ENCODE measurements at regions not wholly inside any gene's neighbourhood (a gene's known extent, or its start where the extent isn't known, plus 50 kb on each side); places are given as distances from the start of the nearest gene placed in this dataset.

DNA sequence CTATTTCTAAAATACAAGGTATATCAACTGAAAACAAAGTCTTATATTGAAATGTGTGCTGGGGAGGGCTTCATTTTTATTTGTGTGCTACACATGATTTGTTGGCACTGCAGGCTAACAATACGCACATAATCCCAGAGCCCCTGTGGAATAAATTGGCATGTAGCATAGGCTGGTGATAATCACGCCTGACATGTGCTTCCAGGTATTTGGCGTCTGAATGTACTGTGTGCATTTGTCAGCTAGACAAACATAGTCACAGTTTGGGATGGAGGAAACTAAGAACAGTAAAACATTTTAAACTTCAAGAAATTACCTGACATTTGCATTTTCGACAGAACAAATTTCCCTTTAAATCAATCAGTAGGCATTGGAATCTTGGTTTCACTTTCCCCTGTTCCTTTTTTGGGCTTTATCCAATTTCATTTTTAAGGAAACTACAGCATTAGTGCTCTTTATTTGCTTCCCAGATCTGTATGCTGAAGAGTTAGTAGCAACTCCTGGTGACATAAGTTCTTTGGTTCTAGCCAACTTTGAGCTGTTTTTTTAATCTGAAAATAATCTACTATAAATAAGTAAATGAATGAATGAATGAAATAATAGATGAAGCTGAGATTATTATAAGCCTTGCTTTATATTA lies 472.3 kb downstream of the PDHA2 start:
- no peaks in the 10 kb centered on the region for H3K36me3 ChIP-seq (ENCODE audit: control insufficient read depth, insufficient read depth, low read length)
- intact Hi-C loops (cut with micrococcal nuclease; ENCODE audit: unreplicated experiment) = no loop called here
- Mint-ChIP-seq H3K27ac (ENCODE audit: unreplicated experiment) (no peak overlapping the region), H3K9me3 (ENCODE audit: unreplicated experiment) (peaks cover 10% of the 10 kb centered on the region), H3K4me1 (ENCODE audit: low read depth, unreplicated experiment) (no peaks in the 10 kb centered on the region), H3K27me3 (ENCODE audit: insufficient read depth, unreplicated experiment) (no peaks in the 10 kb centered on the region), H3K4me3 (ENCODE audit: unreplicated experiment) (no peak overlapping the region), H3K36me3 (ENCODE audit: insufficient read depth, unreplicated experiment) (no peaks in the 10 kb centered on the region)
- no peaks in the 10 kb centered on the region for H3K27me3 ChIP-seq (replicated peaks; ENCODE audit: control insufficient read depth, insufficient read depth, low read length)
- TF ChIP-seq, protein P1, sequence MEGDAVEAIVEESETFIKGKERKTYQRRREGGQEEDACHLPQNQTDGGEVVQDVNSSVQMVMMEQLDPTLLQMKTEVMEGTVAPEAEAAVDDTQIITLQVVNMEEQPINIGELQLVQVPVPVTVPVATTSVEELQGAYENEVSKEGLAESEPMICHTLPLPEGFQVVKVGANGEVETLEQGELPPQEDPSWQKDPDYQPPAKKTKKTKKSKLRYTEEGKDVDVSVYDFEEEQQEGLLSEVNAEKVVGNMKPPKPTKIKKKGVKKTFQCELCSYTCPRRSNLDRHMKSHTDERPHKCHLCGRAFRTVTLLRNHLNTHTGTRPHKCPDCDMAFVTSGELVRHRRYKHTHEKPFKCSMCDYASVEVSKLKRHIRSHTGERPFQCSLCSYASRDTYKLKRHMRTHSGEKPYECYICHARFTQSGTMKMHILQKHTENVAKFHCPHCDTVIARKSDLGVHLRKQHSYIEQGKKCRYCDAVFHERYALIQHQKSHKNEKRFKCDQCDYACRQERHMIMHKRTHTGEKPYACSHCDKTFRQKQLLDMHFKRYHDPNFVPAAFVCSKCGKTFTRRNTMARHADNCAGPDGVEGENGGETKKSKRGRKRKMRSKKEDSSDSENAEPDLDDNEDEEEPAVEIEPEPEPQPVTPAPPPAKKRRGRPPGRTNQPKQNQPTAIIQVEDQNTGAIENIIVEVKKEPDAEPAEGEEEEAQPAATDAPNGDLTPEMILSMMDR (IDR thresholded peaks at IDR 0.05; ENCODE audit: insufficient read depth in 1 of 2, low read depth in 1 of 2, low read length in 1 of 2, severe bottlenecking in 1 of 2, unreplicated experiment in 1 of 2) = no peak
- H3K9me3 ChIP-seq = no peaks in the 10 kb centered on the region
- POLR2A ChIA-PET = no interaction called here
- CTCF ChIA-PET = no interaction called here
- BruUV-seq (replicated peaks) = no TSS peak
- no peak for DNase-seq
- H3K4me3 ChIP-seq (ENCODE audit: low read depth, low read length) = no peak overlapping the region
- 0 out of 2 replicates have a peak, but pooled peaks cover 4% of the 10 kb centered on the region for H3K4me1 ChIP-seq

DNA sequence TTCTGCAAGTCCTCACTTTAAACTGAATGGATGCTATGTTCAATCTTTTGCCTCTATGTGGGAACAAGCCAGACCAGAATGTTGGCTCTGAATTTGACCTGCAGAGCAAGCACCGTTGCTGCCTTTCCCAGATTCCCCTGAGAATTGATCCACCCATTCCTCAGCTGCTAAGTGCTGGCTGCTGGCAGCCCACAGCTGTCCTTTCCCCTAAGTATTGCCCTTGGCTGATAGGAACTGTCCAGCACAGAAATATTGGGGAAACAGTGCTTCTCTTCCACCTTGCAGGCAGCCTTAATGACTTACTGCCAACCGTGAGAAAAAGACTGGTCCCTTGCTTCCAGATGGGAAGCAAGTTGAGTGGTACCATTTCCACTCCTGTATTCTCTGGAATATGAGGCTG lies 475.9 kb downstream of the PDHA2 start:
- Histone ChIP-seq H3K36me3 (ENCODE audit: control insufficient read depth, insufficient read depth, low read length) (no peaks in the 10 kb centered on the region), H3K9me3 (no peaks in the 10 kb centered on the region), H3K4me3 (ENCODE audit: low read depth, low read length) (no peak overlapping the region), H3K27me3 (replicated peaks; ENCODE audit: control insufficient read depth, insufficient read depth, low read length) (no peaks in the 10 kb centered on the region), H3K4me1 (0 out of 2 replicates have a peak, but pooled peaks cover 4% of the 10 kb centered on the region)
- CTCF ChIA-PET = no interaction called here
- no peaks in the 10 kb centered on the region for H3K4me1 Mint-ChIP-seq (ENCODE audit: low read depth, unreplicated experiment)
- no peaks in the 10 kb centered on the region for H3K36me3 Mint-ChIP-seq (ENCODE audit: insufficient read depth, unreplicated experiment)
- BruUV-seq (replicated peaks) = no TSS peak
- TF ChIP-seq, protein P1 (IDR thresholded peaks at IDR 0.05; ENCODE audit: insufficient read depth in 1 of 2, low read depth in 1 of 2, low read length in 1 of 2, severe bottlenecking in 1 of 2, unreplicated experiment in 1 of 2) = no peak
- no peak overlapping the region for H3K27ac Mint-ChIP-seq (ENCODE audit: unreplicated experiment)
- no peak overlapping the region for H3K4me3 Mint-ChIP-seq (ENCODE audit: unreplicated experiment)
- intact Hi-C loops (cut with micrococcal nuclease; ENCODE audit: unreplicated experiment) = no loop called here
- DNase-seq = no peak
- POLR2A ChIA-PET = no interaction called here
- no peaks in the 10 kb centered on the region for H3K9me3 Mint-ChIP-seq (ENCODE audit: unreplicated experiment)
- H3K27me3 Mint-ChIP-seq (ENCODE audit: insufficient read depth, unreplicated experiment) = no peaks in the 10 kb centered on the region

DNA sequence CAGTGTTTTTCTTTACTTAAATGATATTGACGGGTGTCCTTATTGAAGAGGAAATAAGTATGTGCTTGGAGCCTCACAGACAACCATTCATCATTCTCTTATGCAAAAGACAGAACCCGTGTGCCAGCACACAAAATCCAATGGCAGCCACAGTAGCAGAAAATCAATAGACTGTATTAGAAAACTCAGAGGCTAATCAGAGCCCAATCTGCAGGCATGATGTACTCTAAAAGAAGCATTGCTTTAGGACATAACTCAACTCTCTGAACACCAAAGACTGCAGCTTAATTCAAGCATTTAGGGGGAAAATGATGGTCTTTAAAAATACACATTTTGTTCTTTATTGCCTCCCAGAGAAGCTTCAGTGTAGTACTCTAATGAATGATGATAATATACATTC lies 476.9 kb downstream of the PDHA2 start:
- H3K36me3 Mint-ChIP-seq (ENCODE audit: insufficient read depth, unreplicated experiment) = no peaks in the 10 kb centered on the region
- ChIA-PET POLR2A (no interaction called here), CTCF (no interaction called here)
- H3K36me3 ChIP-seq (ENCODE audit: control insufficient read depth, insufficient read depth, low read length) = no peaks in the 10 kb centered on the region
- H3K27me3 ChIP-seq (replicated peaks; ENCODE audit: control insufficient read depth, insufficient read depth, low read length) = no peaks in the 10 kb centered on the region
- no peaks in the 10 kb centered on the region for H3K27me3 Mint-ChIP-seq (ENCODE audit: insufficient read depth, unreplicated experiment)
- no peak overlapping the region for H3K27ac Mint-ChIP-seq (ENCODE audit: unreplicated experiment)
- TF ChIP-seq, protein P1 (IDR thresholded peaks at IDR 0.05; ENCODE audit: insufficient read depth in 1 of 2, low read depth in 1 of 2, low read length in 1 of 2, severe bottlenecking in 1 of 2, unreplicated experiment in 1 of 2) = no peak
- intact Hi-C loops (cut with micrococcal nuclease; ENCODE audit: unreplicated experiment) = no loop called here
- H3K9me3 Mint-ChIP-seq (ENCODE audit: unreplicated experiment) = no peaks in the 10 kb centered on the region
- no peak for DNase-seq
- BruUV-seq (replicated peaks) = no TSS peak
- no peak overlapping the region for H3K4me3 ChIP-seq (ENCODE audit: low read depth, low read length)
- 0 out of 2 replicates have a peak, but pooled peaks cover 4% of the 10 kb centered on the region for H3K4me1 ChIP-seq
- H3K4me3 Mint-ChIP-seq (ENCODE audit: unreplicated experiment) = no peak overlapping the region
- no peaks in the 10 kb centered on the region for H3K9me3 ChIP-seq
- H3K4me1 Mint-ChIP-seq (ENCODE audit: low read depth, unreplicated experiment) = no peaks in the 10 kb centered on the region
